Lower leg skin (tissue), 4 donors: ENCODE measurements at regions not wholly inside any gene's neighbourhood (a gene's known extent, or its start where the extent isn't known, plus 50 kb on each side); places are given as distances from the start of the nearest gene placed in this dataset.

Source experiments
- DNase-seq, 2 donors: peaks; one replicate each; pipeline ENCODE4 v3.0.0-alpha.2; 2019; ENCODE audit warnings: low spot score in 2 of 2
- H3K4me3 ChIP-seq: fragments of 200-600 bp; sonication (generic); 2 replicates; pipeline ENCODE4 v1.5.1; 2017; ENCODE audit warnings: mild to moderate bottlenecking, low read depth; ENCODE audit not compliant: poor library complexity, severe bottlenecking
- CTCF ChIP-seq, 3 donors: fragments of 450-650 bp; IDR thresholded peaks; one replicate each; pipeline ENCODE4 v1.5.1; 2016; ENCODE audit warnings: antibody characterized with exemption in 3 of 3, mild to moderate bottlenecking in 3 of 3, moderate library complexity in 2 of 3
- POLR2A ChIP-seq, 2 donors: fragments of 450-650 bp; IDR thresholded peaks; one replicate each; pipeline ENCODE4 v1.6.1; 2016 to 2017; ENCODE audit warnings: antibody characterized with exemption in 2 of 2, mild to moderate bottlenecking in 1 of 2, moderate library complexity in 1 of 2
- WGBS, 2 donors: methylation state at CpG; one replicate each; pipeline ENCODE4 v1.1.5; 2018; 5-methylcytosine and 5-hydroxymethylcytosine counted together
- intact Hi-C: fragments of 100-400 bp; cut with DNase I; formaldehyde crosslinking; loops from one replicate; pipeline ENCODE4 v1.15.0; 2023; ENCODE audit warnings: low total_unique reads

- no peak overlapping the region for H3K4me3 ChIP-seq
- WGBS, 2 donors = 66 to 87% methylated on average over 8 to 9 of the region's 9 CpGs
- intact Hi-C loops = loop anchor here (5.0 kb wide), 1 partner anchor 247 kb away; no protein-coding TSS in a partner anchor
- no peak for TF ChIP-seq CTCF (IDR thresholded peaks at IDR 0.05)
- no peak for TF ChIP-seq POLR2A (IDR thresholded peaks at IDR 0.05)
- DNase-seq = no peak
These were observed 50.4 kb downstream of the RTL9 start for GRCh38 chrX:110408949-110409588.

GRCh38 chrX:110409925-110410324, 51.3 kb downstream of the RTL9 start:
- intact Hi-C loops = loop anchor here (2.0 to 5.0 kb wide), 2 partner anchors 39 to 248 kb away; no protein-coding TSS in a partner anchor
- TF ChIP-seq POLR2A (IDR thresholded peaks at IDR 0.05) (no peak), CTCF (IDR thresholded peaks at IDR 0.05) (no peak)
- H3K4me3 ChIP-seq = no peak overlapping the region
- WGBS, 2 donors = 23 to 41% methylated on average over 6 of the region's 6 CpGs
- no peak for DNase-seq

- no peak overlapping the region for H3K4me3 ChIP-seq
- TF ChIP-seq CTCF (IDR thresholded peaks at IDR 0.05) = no peak
- no peak for TF ChIP-seq POLR2A (IDR thresholded peaks at IDR 0.05)
- intact Hi-C loops = loop anchor here (2.0 kb wide), 1 partner anchor 40 kb away; no protein-coding TSS in a partner anchor
- DNase-seq = no peak
- WGBS, 2 donors = 53 to 64% methylated on average over 5 of the region's 5 CpGs
These were observed 52.0 kb downstream of the RTL9 start for GRCh38 chrX:110410603-110411002.

GRCh38 chrX:110412971-110413726, 54.5 kb downstream of the RTL9 start:
- no peak overlapping the region for H3K4me3 ChIP-seq
- peak; percentile 29 to 92 for DNase-seq
- 13 to 16% methylated on average over 18 of the region's 18 CpGs for WGBS, 2 donors
- TF ChIP-seq CTCF (IDR thresholded peaks at IDR 0.05) (no peak), POLR2A (IDR thresholded peaks at IDR 0.05) (no peak)
- intact Hi-C loops = no loop called here

GRCh38 chrX:110413727-110414124, 55.1 kb downstream of the RTL9 start:
- TF ChIP-seq POLR2A (IDR thresholded peaks at IDR 0.05) (no peak), CTCF (IDR thresholded peaks at IDR 0.05) (no peak)
- no peak for DNase-seq
- WGBS, 2 donors = 82 to 92% methylated on average over 1 of the region's 1 CpG
- intact Hi-C loops = no loop called here
- no peak overlapping the region for H3K4me3 ChIP-seq
